GM12878 (cell line): ENCODE measurements at regions not wholly inside any gene's neighbourhood (a gene's known extent, or its start where the extent isn't known, plus 50 kb on each side); places are given as distances from the start of the nearest gene placed in this dataset.

Experiments used
- ATAC-seq: fragments of 200-7000 bp; cut with Tn5 transposase; 3 replicates; pipeline ENCODE4 v1.9.1; 2020; ENCODE audit warnings: mild to moderate bottlenecking, moderate library complexity
- BruUV-seq: library from RNA; stranded (reverse); fragments of 400-500 nt; replicated peaks from 2 replicates; lab custom pipeline; 2021; lab: Mats Ljungman, UMichigan
- CTCF ChIA-PET: fragments of 300-600 bp; sonication (Branson Sonifier 250); formaldehyde crosslinking; extraction: SDS; loops from one replicate; lab custom pipeline; 2021; ENCODE audit warnings: inconsistent platforms; lab: Yijun Ruan, JAX
- POLR2A ChIA-PET: fragments of 350-600 bp; formaldehyde crosslinking; extraction: SDS; loops from one replicate; lab custom pipeline; 2021; ENCODE audit warnings: inconsistent platforms; lab: Charles Lee
- RAD21 ChIA-PET: fragments of 300-600 bp; sonication (Branson Sonifier 250); formaldehyde crosslinking; loops from one replicate; lab custom pipeline; 2023; ENCODE audit warnings: antibody characterized with exemption; ENCODE audit not compliant: unreplicated experiment; lab: Charles Lee
- SMC1A ChIA-PET: fragments of 300-600 bp; sonication (Branson Sonifier 250); formaldehyde crosslinking; loops from one replicate; lab custom pipeline; 2023; ENCODE audit not compliant: unreplicated experiment, uncharacterized antibody; lab: Charles Lee
- DNase-seq: peaks from one replicate; pipeline ENCODE4 v3.0.0-alpha.2; 2011; ENCODE audit warnings: low read depth, low spot score
- FAIRE-seq: peaks from 3 replicates; lab custom pipeline; 2011; peaks lifted over from hg19 to GRCh38; lab: Jason Lieb, UNC
- H2AFZ ChIP-seq: 2 replicates; pipeline ENCODE4 v1.6.0; 2011; ENCODE audit warnings: low read depth, low read length, control low read depth; ENCODE audit not compliant: control insufficient read depth
- H3K27ac ChIP-seq: 2 replicates; pipeline ENCODE4 v1.5.1; 2011; ENCODE audit warnings: control low read depth; ENCODE audit not compliant: control insufficient read depth, insufficient read depth
- H3K27me3 ChIP-seq, 2 experiments: replicated peaks in 1 of 2; 2 replicates each; pipeline versions ENCODE4 v1.6.0 to v1.6.1; 2011; ENCODE audit warnings: low read length in 1 of 2; ENCODE audit not compliant: control insufficient read depth in 2 of 2, insufficient read depth in 2 of 2
- H3K36me3 ChIP-seq, 2 experiments: 2 replicates each; pipeline ENCODE4 v1.5.1; 2011; ENCODE audit warnings: low read length in 1 of 2; ENCODE audit not compliant: control insufficient read depth in 2 of 2, insufficient read depth in 2 of 2
- H3K4me1 ChIP-seq: 2 replicates; pipeline ENCODE4 v1.6.1; 2011; ENCODE audit warnings: mild to moderate bottlenecking, low read length, moderate library complexity, mixed read lengths; ENCODE audit not compliant: control insufficient read depth, insufficient read depth
- H3K4me2 ChIP-seq: 2 replicates; pipeline ENCODE4 v1.6.0; 2011; ENCODE audit warnings: control low read depth; ENCODE audit not compliant: control insufficient read depth, insufficient read depth
- H3K4me3 ChIP-seq: fragments of 200-600 bp; sonication (generic); 2 replicates; pipeline ENCODE4 v1.5.1; 2016
- H3K79me2 ChIP-seq: 2 replicates; pipeline ENCODE4 v1.6.0; 2011; ENCODE audit warnings: low read length; ENCODE audit not compliant: control insufficient read depth, insufficient read depth
- H3K9ac ChIP-seq: 2 replicates; pipeline ENCODE4 v1.8.0; 2011; ENCODE audit warnings: low read length, control low read depth, mixed read lengths; ENCODE audit not compliant: control insufficient read depth, insufficient read depth
- H3K9me3 ChIP-seq: replicated peaks from 3 replicates; pipeline ENCODE4 v1.5.1; 2011; ENCODE audit warnings: mild to moderate bottlenecking, low read length; ENCODE audit not compliant: control insufficient read depth, insufficient read depth
- H4K20me1 ChIP-seq: 2 replicates; pipeline ENCODE4 v1.6.0; 2011; ENCODE audit not compliant: control insufficient read depth, insufficient read depth
- ASH2L ChIP-seq: fragments of 300-600, 200-600 bp; sonication (generic); IDR thresholded peaks from 2 replicates; pipeline ENCODE4 v1.6.1; 2017; ENCODE audit warnings: low read depth, mild to moderate bottlenecking, borderline replicate concordance
- BCL11A ChIP-seq: IDR thresholded peaks from 2 replicates; pipeline ENCODE4 v1.6.1; 2011; ENCODE audit warnings: low read depth, low read length
- CHD4 ChIP-seq: fragments of 200-600 bp; sonication (generic); IDR thresholded peaks from 2 replicates; pipeline ENCODE4 v1.6.1; 2016; ENCODE audit warnings: mild to moderate bottlenecking
- KAT2A ChIP-seq: conservative IDR thresholded peaks from 2 replicates; pipeline ENCODE4 v1.6.1; 2011; ENCODE audit warnings: low read depth, low read length; ENCODE audit not compliant: control insufficient read depth
- NR2C2 ChIP-seq: IDR thresholded peaks from 2 replicates; pipeline ENCODE4 v1.6.1; 2011; ENCODE audit warnings: borderline replicate concordance, low read depth; ENCODE audit not compliant: control insufficient read depth, insufficient read length
- SREBF2 ChIP-seq: IDR thresholded peaks from 2 replicates; pipeline ENCODE4 v1.6.1; 2012; ENCODE audit warnings: mild to moderate bottlenecking, low read length
- TCF3 ChIP-seq: IDR thresholded peaks from 2 replicates; pipeline ENCODE4 v1.6.1; 2012; ENCODE audit warnings: low read depth, mild to moderate bottlenecking, low read length, borderline replicate concordance; ENCODE audit not compliant: insufficient read depth
- ZBED1 ChIP-seq: IDR thresholded peaks from 2 replicates; pipeline ENCODE4 v1.6.1; 2016; ENCODE audit warnings: borderline replicate concordance
- ZNF592 ChIP-seq: fragments of 450-650 bp; IDR thresholded peaks from 2 replicates; pipeline ENCODE4 v1.6.1; 2017; ENCODE audit warnings: mild to moderate bottlenecking, moderate library complexity
- WGBS: methylation state at CpG from one replicate; pipeline ENCODE4 v1.1.6; 2016; ENCODE audit warnings: low lambda C conversion rate; ENCODE audit not compliant: insufficient replicate concordance, insufficient coverage; ENCODE audit errors: missing lambda C conversion rate; 5-methylcytosine and 5-hydroxymethylcytosine counted together
- in situ Hi-C: fragments of 300-500 bp; cut with MboI; formaldehyde crosslinking; loops from 9 replicates; pipeline ENCODE4 v1.14.3; 2018; ENCODE audit warnings: mixed read lengths
- intact Hi-C: fragments of 100-400 bp; cut with micrococcal nuclease; formaldehyde crosslinking; loops from one replicate; pipeline ENCODE4 v1.14.2; 2022; ENCODE audit not compliant: unreplicated experiment
- TF ChIP-seq, protein P1 (sequence below): IDR thresholded peaks from 2 replicates; pipeline ENCODE4 v1.6.1; 2012; ENCODE audit warnings: low read length, inconsistent platforms
- TF ChIP-seq, protein P2 (sequence below): IDR thresholded peaks from 2 replicates; pipeline ENCODE4 v1.6.1; 2011; ENCODE audit warnings: low read depth, mild to moderate bottlenecking, low read length, moderate library complexity, borderline replicate concordance; ENCODE audit errors: extremely low read depth
- TF ChIP-seq, protein P3 (sequence below): fragments of 450-650 bp; IDR thresholded peaks from 2 replicates; pipeline ENCODE4 v1.6.1; 2014; ENCODE audit warnings: mild to moderate bottlenecking

DNA sequence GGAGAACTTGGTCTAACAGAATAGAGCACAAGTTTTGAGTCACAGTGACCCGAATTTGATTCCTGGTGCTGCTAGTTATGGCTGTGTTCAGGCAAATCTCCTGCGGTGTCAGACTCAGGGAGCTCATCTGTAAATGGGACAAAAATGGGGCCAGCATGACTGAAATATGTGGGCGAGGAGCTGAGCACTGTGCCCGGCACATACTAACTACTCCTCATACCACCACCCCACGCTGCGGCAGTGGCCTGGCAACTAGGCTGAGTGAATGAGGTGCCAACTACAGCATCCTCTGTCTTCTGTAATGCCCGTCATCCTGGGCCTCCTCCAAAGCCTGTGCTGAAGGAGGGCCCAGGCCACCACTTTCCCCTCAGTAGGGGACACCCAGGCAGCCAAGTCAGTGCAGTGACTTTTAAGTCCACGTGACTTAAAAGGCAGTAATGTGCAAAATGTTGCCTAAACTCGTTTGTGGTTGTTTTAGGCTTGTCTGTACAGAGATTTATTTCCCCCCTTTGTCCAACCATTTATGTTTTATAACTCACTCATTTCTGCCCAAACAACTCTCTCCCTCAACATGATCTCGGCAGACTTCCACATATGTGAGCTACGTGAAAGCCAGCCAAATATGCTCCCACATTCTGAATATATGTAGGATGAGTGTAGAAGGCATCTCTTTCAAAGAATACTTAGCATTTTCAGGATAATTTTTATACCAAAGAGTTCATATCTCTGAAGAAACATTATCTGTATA, 773.7 kb downstream of the TSN start:
- H3K4me2 ChIP-seq, result no peak overlapping the region
- FAIRE-seq, result no peak
- TF ChIP-seq, protein P1, sequence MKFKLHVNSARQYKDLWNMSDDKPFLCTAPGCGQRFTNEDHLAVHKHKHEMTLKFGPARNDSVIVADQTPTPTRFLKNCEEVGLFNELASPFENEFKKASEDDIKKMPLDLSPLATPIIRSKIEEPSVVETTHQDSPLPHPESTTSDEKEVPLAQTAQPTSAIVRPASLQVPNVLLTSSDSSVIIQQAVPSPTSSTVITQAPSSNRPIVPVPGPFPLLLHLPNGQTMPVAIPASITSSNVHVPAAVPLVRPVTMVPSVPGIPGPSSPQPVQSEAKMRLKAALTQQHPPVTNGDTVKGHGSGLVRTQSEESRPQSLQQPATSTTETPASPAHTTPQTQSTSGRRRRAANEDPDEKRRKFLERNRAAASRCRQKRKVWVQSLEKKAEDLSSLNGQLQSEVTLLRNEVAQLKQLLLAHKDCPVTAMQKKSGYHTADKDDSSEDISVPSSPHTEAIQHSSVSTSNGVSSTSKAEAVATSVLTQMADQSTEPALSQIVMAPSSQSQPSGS, result no peak
- no peak for TF ChIP-seq KAT2A
- TF ChIP-seq NR2C2, result no peak
- TF ChIP-seq, protein P2, sequence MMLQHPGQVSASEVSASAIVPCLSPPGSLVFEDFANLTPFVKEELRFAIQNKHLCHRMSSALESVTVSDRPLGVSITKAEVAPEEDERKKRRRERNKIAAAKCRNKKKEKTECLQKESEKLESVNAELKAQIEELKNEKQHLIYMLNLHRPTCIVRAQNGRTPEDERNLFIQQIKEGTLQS, result no peak
- no peak for TF ChIP-seq SREBF2
- TF ChIP-seq, protein P3, sequence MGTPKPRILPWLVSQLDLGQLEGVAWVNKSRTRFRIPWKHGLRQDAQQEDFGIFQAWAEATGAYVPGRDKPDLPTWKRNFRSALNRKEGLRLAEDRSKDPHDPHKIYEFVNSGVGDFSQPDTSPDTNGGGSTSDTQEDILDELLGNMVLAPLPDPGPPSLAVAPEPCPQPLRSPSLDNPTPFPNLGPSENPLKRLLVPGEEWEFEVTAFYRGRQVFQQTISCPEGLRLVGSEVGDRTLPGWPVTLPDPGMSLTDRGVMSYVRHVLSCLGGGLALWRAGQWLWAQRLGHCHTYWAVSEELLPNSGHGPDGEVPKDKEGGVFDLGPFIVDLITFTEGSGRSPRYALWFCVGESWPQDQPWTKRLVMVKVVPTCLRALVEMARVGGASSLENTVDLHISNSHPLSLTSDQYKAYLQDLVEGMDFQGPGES, result no peak
- TF ChIP-seq TCF3, result no peak
- TF ChIP-seq ASH2L, result no peak
- no peak for TF ChIP-seq BCL11A
- no peak for TF ChIP-seq CHD4
- TF ChIP-seq ZNF592, result no peak
- no peak for TF ChIP-seq ZBED1
- TF ChIP-seq, all 136 proteins: peak for 0
- Histone ChIP-seq H3K4me1 (no peaks in the 10 kb centered on the region), H2AFZ (no peak overlapping the region), H3K79me2 (no peaks in the 10 kb centered on the region), H3K9me3 (no peaks in the 10 kb centered on the region), H3K27me3 (no peaks in the 10 kb centered on the region), H3K9ac (no peak overlapping the region), H3K27ac (no peak overlapping the region), H3K4me3 (no peak overlapping the region), H4K20me1 (no peaks in the 10 kb centered on the region), H3K36me3 (no peaks in the 10 kb centered on the region)
- no TSS peak for BruUV-seq
- ATAC-seq, result no peak
- intact Hi-C loops (no loop called here), in situ Hi-C loops (no loop called here)
- ChIA-PET CTCF (interaction anchor here (0.6 to 1.8 kb wide), 2 partner anchors 9 to 236 kb away, joined by 3 to 5 read pairs; no protein-coding TSS in a partner anchor), POLR2A (no interaction called here), RAD21 (interaction anchor here (0.6 to 2.0 kb wide), 3 partner anchors 9 to 178 kb away, joined by 3 to 8 read pairs (median 3); no protein-coding TSS in a partner anchor), SMC1A (interaction anchor here (0.6 to 2.4 kb wide), 8 partner anchors 8 to 211 kb away, joined by 3 to 7 read pairs (median 4); no protein-coding TSS in a partner anchor)
- no peak for DNase-seq
- 36% methylated on average over 11 of the region's 11 CpGs for WGBS
